NCI-H146 (cell line): ENCODE measurements at regions not wholly inside any gene's neighbourhood (a gene's known extent, or its start where the extent isn't known, plus 50 kb on each side); places are given as distances from the start of the nearest gene placed in this dataset.
"Not testable (repeated sequence)": the region's sequence is repeated elsewhere in the genome, so short reads cannot be mapped to it uniquely, and the experiment has no call there.

Source experiments
- DNase-seq: peaks from one replicate; lab custom pipeline; 2025; lab: John Stamatoyannopoulos, UW

DNA sequence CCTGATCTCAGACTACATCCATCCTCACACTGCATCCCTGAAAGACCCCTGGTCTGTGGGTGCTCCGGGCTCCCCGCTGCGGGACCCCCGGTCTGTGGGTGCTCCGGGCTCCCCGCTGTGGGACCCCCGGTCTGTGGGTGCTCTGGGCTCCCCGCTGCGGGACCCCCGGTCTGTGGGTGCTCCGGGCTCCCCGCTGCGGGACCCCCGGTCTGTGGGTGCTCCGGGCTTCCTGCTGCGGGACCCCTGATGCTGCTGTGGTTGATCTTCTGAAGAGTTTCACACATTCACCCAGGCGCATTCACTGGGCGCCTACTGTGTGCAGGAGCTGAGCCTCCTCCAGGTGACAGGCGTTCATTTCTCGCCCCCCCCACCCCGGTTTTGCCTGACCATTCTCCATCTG, 162.7 kb upstream of the SALL3 start:
- DNase-seq = no peak

DNA sequence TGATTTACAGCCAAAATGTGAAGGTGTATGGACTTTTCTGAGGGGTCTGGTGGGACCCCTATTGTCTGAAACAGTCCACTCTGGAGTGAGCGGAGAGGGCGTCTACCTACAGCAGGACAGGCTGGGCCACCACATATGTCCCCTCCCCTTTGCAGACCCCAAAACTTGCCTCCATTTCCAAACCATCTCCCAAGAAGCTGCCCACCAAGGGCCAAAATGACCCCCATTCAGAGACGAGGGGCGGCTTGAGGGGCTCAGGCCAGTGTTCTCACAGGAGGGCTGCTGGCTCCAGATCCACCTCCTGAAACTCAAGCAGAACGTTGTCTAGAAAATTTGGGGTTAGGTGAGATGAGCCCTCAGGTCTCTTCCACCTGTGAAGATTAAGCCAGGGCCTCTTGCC, 161.1 kb upstream of the SALL3 start:
- no peak for DNase-seq

- DNase-seq = no peak
These were observed 160.7 kb upstream of the SALL3 start for GRCh38 chr18:78818961-78819360.

DNA sequence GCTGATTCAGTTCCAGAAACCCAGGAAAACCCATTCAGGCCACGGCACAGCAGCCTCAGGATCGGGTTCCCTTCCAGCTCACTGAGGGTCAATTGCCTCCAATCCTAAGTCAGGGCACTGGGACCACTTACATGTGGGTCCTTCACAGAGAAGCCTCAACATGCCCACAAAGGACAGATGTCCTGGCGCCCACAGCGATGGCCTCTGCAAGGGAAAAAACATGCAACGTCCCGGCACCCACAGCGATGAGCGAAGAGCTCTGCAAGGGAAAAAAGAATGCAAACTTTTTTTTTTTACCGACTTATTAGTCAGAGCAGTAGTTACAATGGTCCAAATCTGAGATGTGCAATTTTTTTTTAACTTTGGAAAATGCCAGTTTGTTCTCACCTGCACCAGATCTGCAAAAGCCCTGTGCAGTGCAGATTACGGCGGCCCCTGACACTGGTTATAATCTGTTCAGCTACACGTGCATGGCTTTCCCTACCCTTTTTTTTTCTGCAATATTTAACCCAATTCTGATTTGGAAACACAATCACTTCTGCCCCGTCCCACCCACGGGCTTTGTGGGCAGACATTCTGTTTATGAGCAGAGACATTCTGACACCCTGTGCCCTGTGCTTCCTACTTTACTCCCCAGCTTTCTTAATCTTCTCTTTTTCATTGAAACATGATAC, 159.3 kb upstream of the SALL3 start:
- DNase-seq = no peak

- no peak for DNase-seq
These were observed 158.2 kb upstream of the SALL3 start for GRCh38 chr18:78821396-78821795.

GRCh38 chr18:78822171-78822948, 157.3 kb upstream of the SALL3 start:
- DNase-seq = no peak

DNA sequence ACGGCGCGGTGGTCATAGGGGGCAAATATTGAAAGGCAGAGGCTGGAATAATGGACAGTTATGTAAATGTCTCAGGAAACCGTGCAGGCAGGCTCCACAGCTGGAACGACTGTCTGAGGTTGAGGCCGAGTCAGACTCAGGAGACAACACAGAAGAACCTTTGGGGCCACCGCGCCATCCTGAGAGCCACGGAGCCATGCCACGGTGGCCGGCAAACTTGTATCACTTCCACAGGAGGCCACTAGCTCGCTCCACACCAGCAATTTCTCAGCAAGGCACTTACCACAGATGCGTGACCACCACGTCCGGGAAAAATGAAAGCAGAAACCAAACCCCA, 156.7 kb upstream of the SALL3 start:
- no peak for DNase-seq

GRCh38 chr18:78825168-78825567, 154.4 kb upstream of the SALL3 start:
- DNase-seq = no peak

- DNase-seq = no peak
These were observed 153.0 kb upstream of the SALL3 start for GRCh38 chr18:78826631-78827030.

- no peak for DNase-seq
These were observed 152.5 kb upstream of the SALL3 start for GRCh38 chr18:78827141-78827540.

DNA sequence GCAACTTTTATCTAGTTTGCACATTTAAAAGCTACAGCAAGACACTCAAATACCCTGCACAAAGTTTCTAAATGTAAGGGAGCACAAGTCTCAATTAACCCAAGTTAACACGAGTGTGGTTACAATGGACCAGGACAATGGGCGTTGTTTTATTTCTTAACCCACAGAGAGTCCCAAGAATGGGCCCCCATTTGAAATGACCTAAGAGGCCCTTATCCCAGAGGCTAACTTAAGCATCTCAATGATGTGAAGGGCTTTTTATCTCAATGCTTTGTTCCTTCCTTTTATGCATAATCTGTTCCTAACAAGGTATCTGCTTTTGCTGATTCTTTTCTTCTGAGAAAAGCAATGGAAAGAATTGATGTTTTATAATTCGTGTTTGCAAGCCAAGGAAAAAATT, 151.5 kb upstream of the SALL3 start:
- DNase-seq = no peak

DNA sequence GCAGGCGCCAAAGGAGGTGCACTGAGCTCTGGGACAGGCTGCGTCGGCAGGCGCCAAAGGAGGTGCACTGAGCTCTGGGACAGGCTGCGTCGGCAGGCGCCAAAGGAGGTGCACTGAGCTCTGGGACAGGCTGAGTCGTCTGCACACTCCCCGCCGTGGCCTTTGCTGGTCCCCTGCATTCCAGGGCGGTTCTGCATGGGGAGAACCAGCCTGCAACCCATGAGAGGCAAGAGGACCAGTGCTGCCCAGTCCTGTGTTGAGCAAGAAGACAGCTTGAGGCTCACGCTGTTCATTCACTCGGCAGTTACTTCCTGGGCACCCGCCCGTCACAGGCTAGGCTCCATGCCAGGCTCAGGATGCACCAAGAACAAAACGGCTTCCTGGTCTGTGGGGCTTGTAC, 150.6 kb upstream of the SALL3 start:
- not testable (repeated sequence) for DNase-seq

DNA sequence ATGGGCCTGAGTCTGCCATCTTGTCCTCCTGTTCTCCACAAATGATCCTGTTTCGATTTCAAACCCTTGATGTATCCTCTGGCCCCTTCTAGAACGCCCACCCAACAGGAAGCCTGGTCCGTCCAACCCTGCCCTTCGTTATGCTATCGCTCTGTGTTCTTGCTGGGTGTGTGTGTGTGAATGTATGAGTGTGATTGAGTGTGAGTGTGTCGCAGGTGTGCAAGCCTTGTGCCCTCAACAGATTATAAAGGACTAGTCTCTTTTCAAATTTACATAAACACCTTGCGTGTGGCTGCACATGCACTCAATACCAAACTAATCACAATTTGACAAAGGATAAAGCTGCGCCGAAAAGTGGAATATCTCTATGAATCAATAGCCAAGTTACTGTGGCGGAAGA, 149.5 kb upstream of the SALL3 start:
- DNase-seq = no peak

GRCh38 chr18:78830826-78831225, 148.8 kb upstream of the SALL3 start:
- no peak for DNase-seq

DNA sequence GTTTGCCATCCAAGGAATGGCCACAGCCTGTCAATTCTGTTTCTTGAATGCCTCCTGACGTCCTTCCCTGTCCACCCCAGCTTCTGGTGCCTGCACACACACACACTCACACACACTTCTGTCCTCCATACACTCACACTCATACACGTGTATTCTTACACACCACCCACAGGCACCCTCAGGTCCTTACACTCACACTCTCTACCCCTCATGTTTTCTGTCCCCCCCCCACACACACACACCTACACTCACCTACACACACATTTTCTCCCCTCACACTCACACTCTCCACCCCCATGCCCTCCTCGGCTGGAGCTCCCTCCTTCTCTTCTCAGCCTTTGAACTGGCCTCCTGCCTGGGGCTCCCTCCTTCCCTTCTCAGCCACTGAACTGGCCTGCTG, 148.0 kb upstream of the SALL3 start:
- DNase-seq = no peak

- DNase-seq = no peak
These were observed 145.8 kb upstream of the SALL3 start for GRCh38 chr18:78833833-78834232.

GRCh38 chr18:78836838-78837237, 142.8 kb upstream of the SALL3 start:
- no peak for DNase-seq

- DNase-seq = no peak
These were observed 141.9 kb upstream of the SALL3 start for GRCh38 chr18:78837754-78838153.

DNA sequence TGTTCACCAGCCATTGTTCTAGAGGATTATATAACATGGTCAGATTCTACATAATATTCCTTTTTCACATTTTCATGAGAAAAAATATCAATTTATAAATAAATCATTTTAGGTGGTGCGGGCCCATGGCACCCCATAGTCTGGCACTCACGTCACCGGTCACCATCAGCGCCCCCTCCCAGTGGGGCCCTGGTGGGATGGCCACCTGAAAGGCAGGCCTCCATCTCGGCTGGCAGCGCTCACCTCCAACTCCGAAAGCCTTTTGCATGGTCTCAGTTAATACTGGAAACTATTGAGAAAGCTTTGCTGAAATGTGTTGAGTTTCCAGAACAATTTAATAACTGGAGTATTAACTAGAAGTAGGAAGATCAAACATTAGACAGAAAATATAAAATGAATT, 141.4 kb upstream of the SALL3 start:
- DNase-seq = no peak

DNA sequence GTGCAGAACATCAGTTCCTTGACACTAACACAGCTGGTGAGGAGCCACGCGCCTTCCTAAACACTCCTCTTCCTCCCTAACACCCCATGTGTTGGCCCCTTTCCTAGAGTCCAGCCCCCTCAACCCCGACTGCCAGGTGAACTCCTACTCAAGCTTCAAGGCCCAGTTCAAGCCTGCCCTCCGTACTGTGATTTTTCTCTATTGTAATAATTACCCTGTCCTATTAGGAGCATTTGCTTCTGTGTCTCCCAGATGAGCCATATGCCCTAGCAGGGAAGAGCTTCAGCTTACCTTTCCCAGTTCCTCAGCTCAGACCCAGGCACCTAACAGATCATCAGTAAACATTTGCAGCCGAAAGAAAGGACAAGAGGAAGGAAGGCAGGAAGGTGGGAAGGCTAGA, 130.6 kb upstream of the SALL3 start:
- DNase-seq = no peak

DNA sequence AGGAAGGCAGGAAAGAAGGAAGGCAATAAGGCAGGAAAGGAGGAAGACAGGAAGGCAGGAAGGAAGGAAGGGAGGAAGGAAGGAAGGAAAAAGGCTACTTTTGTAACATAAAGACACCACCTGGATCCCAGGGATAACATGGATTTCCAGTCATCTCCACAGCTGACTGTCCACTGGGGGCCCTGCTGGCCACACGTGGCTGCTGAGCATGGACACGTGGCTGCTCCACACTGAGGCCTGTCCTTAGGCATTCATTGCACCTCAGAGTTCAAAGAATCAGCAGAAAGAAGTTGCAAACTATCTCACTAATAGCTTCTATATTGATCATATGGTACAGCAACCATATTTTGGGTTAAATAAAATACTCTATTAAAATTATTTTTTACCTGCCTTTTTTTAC, 130.2 kb upstream of the SALL3 start:
- DNase-seq = no peak

GRCh38 chr18:78853341-78853740, 126.3 kb upstream of the SALL3 start:
- DNase-seq = no peak

DNA sequence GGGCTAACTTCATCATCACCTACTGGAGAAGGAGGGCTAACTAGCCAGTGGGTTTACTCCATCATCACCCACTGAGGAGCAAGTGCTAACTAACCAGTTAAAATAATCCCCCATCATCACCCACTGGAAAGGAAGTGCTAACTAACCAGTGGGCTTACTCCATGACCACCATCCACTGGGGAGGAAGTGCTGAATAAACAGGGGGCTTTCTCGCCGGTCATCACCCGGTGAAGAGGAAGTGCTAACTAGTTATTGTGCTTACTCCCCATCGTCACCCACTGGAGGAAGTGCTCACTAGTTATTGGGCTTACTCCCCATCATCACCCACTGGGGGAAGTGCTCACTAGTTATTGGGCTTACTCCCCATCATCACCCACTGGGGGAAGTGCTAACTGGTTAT, 124.4 kb upstream of the SALL3 start:
- no peak for DNase-seq
